OCI-LY1 (cell line): ENCODE measurements at regions not wholly inside any gene's neighbourhood (a gene's known extent, or its start where the extent isn't known, plus 50 kb on each side); places are given as distances from the start of the nearest gene placed in this dataset.

Experiments
- EZH2 ChIP-seq: fragments of 200-600 bp; sonication (generic), shearing (Covaris generic); IDR thresholded peaks from 2 replicates; pipeline ENCODE4 v1.8.0; 2017; ENCODE audit warnings: borderline replicate concordance, mixed run types, mild to moderate bottlenecking, antibody characterized with exemption, low read length, moderate library complexity, mixed read lengths
- TF ChIP-seq, protein P1 (sequence below): fragments of 200-600 bp; sonication (generic), shearing (Covaris generic); IDR thresholded peaks from 2 replicates; pipeline ENCODE4 v1.5.1; 2017; ENCODE audit warnings: mild to moderate bottlenecking, antibody characterized with exemption, low read length, moderate library complexity, mixed read lengths

DNA sequence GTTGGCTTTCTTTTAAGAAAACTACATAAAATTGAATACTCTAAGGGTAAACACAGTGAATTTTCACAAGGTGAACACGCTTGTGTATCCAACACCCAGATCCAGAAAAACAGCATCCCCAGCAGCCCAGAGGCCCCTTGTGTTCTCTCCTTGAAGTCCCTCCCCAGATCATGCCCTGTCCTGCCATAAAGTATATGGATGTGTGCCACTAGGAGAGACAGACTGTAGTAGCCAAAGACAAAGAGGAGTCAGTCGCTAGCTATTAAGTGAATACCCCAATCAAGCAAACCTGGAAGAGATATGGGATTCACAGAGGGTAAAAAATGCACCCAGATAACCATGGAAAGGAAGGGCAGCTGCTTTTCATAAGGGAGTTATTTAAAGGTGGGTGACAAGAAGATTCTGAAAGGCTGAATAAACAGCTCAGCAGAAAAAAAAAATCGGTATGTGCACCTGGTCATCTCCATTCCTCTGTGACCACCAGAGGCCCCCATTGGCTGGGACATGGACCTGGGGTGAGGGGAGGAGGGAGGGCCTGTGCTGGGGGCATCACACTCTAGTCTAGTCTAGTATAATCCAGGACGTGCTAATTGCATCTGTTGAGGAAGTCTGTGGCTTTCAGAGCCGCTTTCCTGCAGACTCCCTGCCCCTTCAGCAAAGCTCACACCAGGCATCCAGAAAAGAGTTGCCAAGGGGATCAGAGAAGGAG lies 167.3 kb upstream of the NDN start:
- TF ChIP-seq, protein P1, sequence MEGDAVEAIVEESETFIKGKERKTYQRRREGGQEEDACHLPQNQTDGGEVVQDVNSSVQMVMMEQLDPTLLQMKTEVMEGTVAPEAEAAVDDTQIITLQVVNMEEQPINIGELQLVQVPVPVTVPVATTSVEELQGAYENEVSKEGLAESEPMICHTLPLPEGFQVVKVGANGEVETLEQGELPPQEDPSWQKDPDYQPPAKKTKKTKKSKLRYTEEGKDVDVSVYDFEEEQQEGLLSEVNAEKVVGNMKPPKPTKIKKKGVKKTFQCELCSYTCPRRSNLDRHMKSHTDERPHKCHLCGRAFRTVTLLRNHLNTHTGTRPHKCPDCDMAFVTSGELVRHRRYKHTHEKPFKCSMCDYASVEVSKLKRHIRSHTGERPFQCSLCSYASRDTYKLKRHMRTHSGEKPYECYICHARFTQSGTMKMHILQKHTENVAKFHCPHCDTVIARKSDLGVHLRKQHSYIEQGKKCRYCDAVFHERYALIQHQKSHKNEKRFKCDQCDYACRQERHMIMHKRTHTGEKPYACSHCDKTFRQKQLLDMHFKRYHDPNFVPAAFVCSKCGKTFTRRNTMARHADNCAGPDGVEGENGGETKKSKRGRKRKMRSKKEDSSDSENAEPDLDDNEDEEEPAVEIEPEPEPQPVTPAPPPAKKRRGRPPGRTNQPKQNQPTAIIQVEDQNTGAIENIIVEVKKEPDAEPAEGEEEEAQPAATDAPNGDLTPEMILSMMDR: no peak
- no peak for TF ChIP-seq EZH2
